Loucy (cell line): ENCODE measurements at regions not wholly inside any gene's neighbourhood (a gene's known extent, or its start where the extent isn't known, plus 50 kb on each side); places are given as distances from the start of the nearest gene placed in this dataset.

Experiments used
- H2AFZ ChIP-seq: fragments of 200-600 bp; sonication (generic); 2 replicates; pipeline ENCODE4 v1.6.0; 2016; ENCODE audit warnings: antibody characterized with exemption, mild to moderate bottlenecking, low read length, moderate library complexity
- H3F3A ChIP-seq: fragments of 200-600 bp; 2 replicates; pipeline ENCODE4 v1.6.0; 2016; ENCODE audit warnings: antibody characterized with exemption, low read depth, mild to moderate bottlenecking
- H3K27me3 ChIP-seq: fragments of 200-600 bp; sonication (generic); 2 replicates; pipeline ENCODE4 v1.6.1; 2014; ENCODE audit warnings: low read length, mild to moderate bottlenecking; ENCODE audit not compliant: insufficient read depth, poor library complexity, severe bottlenecking
- H3K36me3 ChIP-seq: fragments of 200-600 bp; sonication (generic); 2 replicates; pipeline ENCODE4 v1.6.1; 2016; ENCODE audit warnings: low read length; ENCODE audit not compliant: insufficient read depth
- H3K4me1 ChIP-seq: fragments of 200-600 bp; sonication (generic); 2 replicates; pipeline ENCODE4 v1.5.1; 2014; ENCODE audit warnings: low read length, mild to moderate bottlenecking; ENCODE audit not compliant: insufficient read depth, poor library complexity, severe bottlenecking
- H3K4me2 ChIP-seq: fragments of 200-600 bp; sonication (generic); 2 replicates; pipeline ENCODE4 v1.6.0; 2014; ENCODE audit warnings: antibody characterized with exemption, low read length, low read depth, mild to moderate bottlenecking; ENCODE audit not compliant: poor library complexity, severe bottlenecking
- H3K4me3 ChIP-seq: fragments of 200-600 bp; sonication (generic); 2 replicates; pipeline ENCODE4 v1.5.1; 2014; ENCODE audit warnings: low read length, mild to moderate bottlenecking, mixed read lengths; ENCODE audit not compliant: poor library complexity, severe bottlenecking
- H3K79me2 ChIP-seq: fragments of 200-600 bp; sonication (generic); 2 replicates; pipeline ENCODE4 v1.6.1; 2014; ENCODE audit warnings: low read length; ENCODE audit not compliant: insufficient read depth
- H3K9ac ChIP-seq: fragments of 200-600 bp; sonication (generic); 2 replicates; pipeline ENCODE4 v1.6.0; 2014; ENCODE audit warnings: mild to moderate bottlenecking, low read depth, low read length, moderate library complexity; ENCODE audit not compliant: poor library complexity, severe bottlenecking
- H3K9me2 ChIP-seq: fragments of 200-600 bp; sonication (generic); replicated peaks from 2 replicates; pipeline ENCODE4 v1.6.1; 2016; ENCODE audit warnings: low read depth, low read length, mixed read lengths
- H3K9me3 ChIP-seq: fragments of 200-600 bp; sonication (generic); 2 replicates; pipeline ENCODE4 v1.6.1; 2014; ENCODE audit warnings: mild to moderate bottlenecking, antibody characterized with exemption, low read length, low read depth; ENCODE audit not compliant: insufficient read depth
- H4K20me1 ChIP-seq: fragments of 200-600 bp; sonication (generic); 2 replicates; pipeline ENCODE4 v1.6.0; 2014; ENCODE audit warnings: antibody characterized with exemption, low read length, mild to moderate bottlenecking; ENCODE audit not compliant: insufficient read depth, poor library complexity, severe bottlenecking
- EZH2phosphoT487 ChIP-seq: fragments of 200-600 bp; IDR thresholded peaks from 2 replicates; pipeline ENCODE4 v1.6.1; 2018; ENCODE audit warnings: antibody characterized with exemption, mild to moderate bottlenecking, moderate library complexity, borderline replicate concordance
- TF ChIP-seq, protein P1 (sequence below): fragments of 200-600 bp; sonication (generic); conservative IDR thresholded peaks from 2 replicates; pipeline ENCODE4 v1.5.1; 2014; ENCODE audit warnings: mild to moderate bottlenecking, antibody characterized with exemption, low read length

DNA sequence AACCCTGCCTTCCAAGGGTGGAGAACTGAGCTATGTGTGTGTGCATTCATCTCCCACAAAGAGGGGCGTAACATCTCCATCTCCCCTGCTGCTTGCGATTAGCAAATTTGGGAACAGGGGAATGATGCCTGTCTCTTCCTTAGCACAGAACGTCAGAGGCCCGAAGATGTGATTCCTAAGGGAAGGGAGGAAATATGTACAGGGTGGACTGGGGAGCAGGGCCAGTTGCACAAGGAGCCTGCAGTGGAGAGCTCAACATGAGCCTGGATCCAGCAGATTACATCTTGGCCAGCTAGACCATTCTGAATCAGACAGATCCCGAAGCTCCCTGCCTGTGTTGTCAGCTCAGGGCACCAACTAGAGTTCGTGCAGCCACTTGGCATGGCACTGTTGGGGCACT is 118.1 kb downstream of the NGF start:
- TF ChIP-seq, protein P1, sequence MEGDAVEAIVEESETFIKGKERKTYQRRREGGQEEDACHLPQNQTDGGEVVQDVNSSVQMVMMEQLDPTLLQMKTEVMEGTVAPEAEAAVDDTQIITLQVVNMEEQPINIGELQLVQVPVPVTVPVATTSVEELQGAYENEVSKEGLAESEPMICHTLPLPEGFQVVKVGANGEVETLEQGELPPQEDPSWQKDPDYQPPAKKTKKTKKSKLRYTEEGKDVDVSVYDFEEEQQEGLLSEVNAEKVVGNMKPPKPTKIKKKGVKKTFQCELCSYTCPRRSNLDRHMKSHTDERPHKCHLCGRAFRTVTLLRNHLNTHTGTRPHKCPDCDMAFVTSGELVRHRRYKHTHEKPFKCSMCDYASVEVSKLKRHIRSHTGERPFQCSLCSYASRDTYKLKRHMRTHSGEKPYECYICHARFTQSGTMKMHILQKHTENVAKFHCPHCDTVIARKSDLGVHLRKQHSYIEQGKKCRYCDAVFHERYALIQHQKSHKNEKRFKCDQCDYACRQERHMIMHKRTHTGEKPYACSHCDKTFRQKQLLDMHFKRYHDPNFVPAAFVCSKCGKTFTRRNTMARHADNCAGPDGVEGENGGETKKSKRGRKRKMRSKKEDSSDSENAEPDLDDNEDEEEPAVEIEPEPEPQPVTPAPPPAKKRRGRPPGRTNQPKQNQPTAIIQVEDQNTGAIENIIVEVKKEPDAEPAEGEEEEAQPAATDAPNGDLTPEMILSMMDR, result no peak
- TF ChIP-seq EZH2phosphoT487, result no peak
- Histone ChIP-seq H2AFZ (no peak overlapping the region), H3K9me2 (no peaks in the 10 kb centered on the region), H3K27me3 (no peaks in the 10 kb centered on the region), H3K79me2 (no peaks in the 10 kb centered on the region), H3K36me3 (no peaks in the 10 kb centered on the region), H3K4me3 (no peak overlapping the region), H3K9me3 (no peaks in the 10 kb centered on the region), H4K20me1 (no peaks in the 10 kb centered on the region), H3F3A (no peaks in the 10 kb centered on the region), H3K4me2 (no peak overlapping the region), H3K4me1 (peaks cover 12% of the 10 kb centered on the region), H3K9ac (no peak overlapping the region)

DNA sequence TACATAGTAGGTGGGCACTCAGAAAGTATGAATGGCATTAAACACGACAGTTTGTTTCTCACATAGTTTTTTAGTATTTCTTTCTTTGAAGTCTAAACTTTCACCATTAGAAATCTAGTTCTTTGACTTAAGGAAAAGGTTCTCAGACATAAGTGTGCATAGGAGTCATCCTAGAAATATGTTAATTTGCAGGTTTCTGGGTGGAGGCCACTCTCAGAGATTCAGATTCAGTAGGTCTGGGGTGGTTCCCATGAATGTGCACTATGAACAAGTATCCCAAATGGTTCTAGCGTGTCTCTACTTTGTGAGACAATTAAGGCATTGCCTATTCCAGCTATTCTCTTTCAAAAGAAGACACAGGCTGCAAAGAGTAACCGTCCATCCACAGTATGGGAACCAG is 119.3 kb downstream of the NGF start:
- Histone ChIP-seq H2AFZ (no peak overlapping the region), H3K4me2 (no peak overlapping the region), H3K9me2 (no peaks in the 10 kb centered on the region), H3F3A (no peaks in the 10 kb centered on the region), H3K4me3 (no peak overlapping the region), H3K36me3 (no peaks in the 10 kb centered on the region), H3K9me3 (no peaks in the 10 kb centered on the region), H3K27me3 (no peaks in the 10 kb centered on the region), H3K9ac (no peak overlapping the region), H4K20me1 (no peaks in the 10 kb centered on the region), H3K79me2 (no peaks in the 10 kb centered on the region), H3K4me1 (peaks cover 12% of the 10 kb centered on the region)
- TF ChIP-seq, protein P1, result no peak
- TF ChIP-seq EZH2phosphoT487, result no peak

DNA sequence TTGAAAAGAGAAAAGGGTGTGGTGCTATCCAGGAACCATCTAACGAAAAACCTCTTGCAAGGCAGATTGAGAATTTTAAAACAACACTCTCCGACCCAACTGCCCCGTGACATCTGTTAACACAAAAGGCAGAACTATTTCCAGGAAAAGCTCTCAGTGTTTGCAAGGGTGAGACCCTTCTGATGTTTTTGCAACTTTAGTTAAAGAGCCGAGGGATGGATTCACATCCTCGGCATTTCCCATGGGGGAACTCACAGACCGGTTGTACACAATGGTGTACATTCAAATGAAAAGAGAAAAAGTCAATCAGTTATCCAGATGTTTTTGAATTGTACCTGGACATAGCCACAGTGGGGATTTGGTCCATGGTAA is 120.0 kb downstream of the NGF start:
- TF ChIP-seq, protein P1, result no peak
- no peak for TF ChIP-seq EZH2phosphoT487
- H3F3A ChIP-seq, result no peaks in the 10 kb centered on the region
- H4K20me1 ChIP-seq, result no peaks in the 10 kb centered on the region
- H3K79me2 ChIP-seq, result no peaks in the 10 kb centered on the region
- no peak overlapping the region for H3K4me3 ChIP-seq
- H2AFZ ChIP-seq, result no peak overlapping the region
- H3K27me3 ChIP-seq, result no peaks in the 10 kb centered on the region
- peaks cover 12% of the 10 kb centered on the region for H3K4me1 ChIP-seq
- no peaks in the 10 kb centered on the region for H3K9me2 ChIP-seq
- no peak overlapping the region for H3K4me2 ChIP-seq
- H3K9me3 ChIP-seq, result no peaks in the 10 kb centered on the region
- no peak overlapping the region for H3K9ac ChIP-seq
- H3K36me3 ChIP-seq, result no peaks in the 10 kb centered on the region
